Dedifferentiated amniotic fluid mesenchymal stem cell (primary cell): ENCODE measurements at regions not wholly inside any gene's neighbourhood (a gene's known extent, or its start where the extent isn't known, plus 50 kb on each side); places are given as distances from the start of the nearest gene placed in this dataset.
A peak's percentile ranks its signal among the peaks of the same experiment; 100 is the strongest.
"Not testable (repeated sequence)": the region's sequence is repeated elsewhere in the genome, so short reads cannot be mapped to it uniquely, and the experiment has no call there.

ENCODE experiments used
- DNase-seq: peaks from one replicate; pipeline ENCODE4 v3.0.0-alpha.2; 2016; ENCODE audit errors: extremely low spot score

- DNase-seq: no peak
Observed at GRCh38 chr3:139134678-139135372, 90.1 kb upstream of the PRR23C start.

- DNase-seq: no peak
Observed at GRCh38 chr3:139135657-139136056, 91.0 kb upstream of the PRR23C start.

- no peak for DNase-seq
Observed at GRCh38 chr3:139136469-139137202, 91.9 kb upstream of the PRR23C start.

- no peak for DNase-seq
Observed at GRCh38 chr3:139140553-139140952, 95.9 kb upstream of the PRR23C start.

GRCh38 chr3:139145980-139146379 is 101.3 kb upstream of the PRR23C start:
- not testable (repeated sequence) for DNase-seq

GRCh38 chr3:139151530-139151929 is 106.8 kb upstream of the PRR23C start:
- DNase-seq: no peak

GRCh38 chr3:139153434-139153833 is 108.7 kb upstream of the PRR23C start:
- DNase-seq: not testable (repeated sequence)

- no peak for DNase-seq
Observed at GRCh38 chr3:139157161-139157932, 112.7 kb upstream of the PRR23C start.

- no peak for DNase-seq
Observed at GRCh38 chr3:139159356-139159755, 114.7 kb upstream of the PRR23C start.

GRCh38 chr3:139173372-139174108 is 128.8 kb upstream of the PRR23C start:
- DNase-seq: peak; percentile 67

- DNase-seq: no peak
Observed at GRCh38 chr3:139180489-139180888, 135.8 kb upstream of the PRR23C start.

- DNase-seq: no peak
Observed at GRCh38 chr3:139182143-139182542, 137.5 kb upstream of the PRR23C start.

GRCh38 chr3:139182598-139182997 is 137.9 kb upstream of the PRR23C start:
- DNase-seq: no peak

- no peak for DNase-seq
Observed at GRCh38 chr3:139185527-139185926, 140.8 kb upstream of the PRR23C start.

- DNase-seq: no peak
Observed at GRCh38 chr3:139187154-139187553, 142.5 kb upstream of the PRR23C start.

- no peak for DNase-seq
Observed at GRCh38 chr3:139187648-139188047, 143.0 kb upstream of the PRR23C start.

GRCh38 chr3:139189943-139190342 is 145.3 kb upstream of the PRR23C start:
- no peak for DNase-seq

- not testable (repeated sequence) for DNase-seq
Observed at GRCh38 chr3:139194421-139194820, 149.4 kb upstream of the MRPS22 start.

- DNase-seq: not testable (repeated sequence)
Observed at GRCh38 chr3:139196146-139196545, 147.7 kb upstream of the MRPS22 start.

- no peak for DNase-seq
Observed at GRCh38 chr3:139197251-139197650, 146.6 kb upstream of the MRPS22 start.

- no peak for DNase-seq
Observed at GRCh38 chr3:139198186-139198585, 145.6 kb upstream of the MRPS22 start.

- DNase-seq: no peak
Observed at GRCh38 chr3:139198929-139199328, 144.9 kb upstream of the MRPS22 start.
